Upper lobe of left lung (tissue), 4 donors: ENCODE measurements at regions not wholly inside any gene's neighbourhood (a gene's known extent, or its start where the extent isn't known, plus 50 kb on each side); places are given as distances from the start of the nearest gene placed in this dataset.

Experiments
- POLR2A ChIP-seq, 4 donors: fragments of 450-650 bp; IDR thresholded peaks; one replicate each; pipeline ENCODE4 v1.5.1; 2016 to 2017; ENCODE audit warnings: antibody characterized with exemption in 4 of 4, mild to moderate bottlenecking in 2 of 4
- POLR2AphosphoS5 ChIP-seq, 2 donors: sonication (generic); formaldehyde crosslinking; IDR thresholded peaks; one replicate each; pipeline ENCODE4 v1.5.1; 2017; ENCODE audit warnings: antibody characterized with exemption in 2 of 2
- TF ChIP-seq, protein P1 (sequence below), 6 experiments: fragments of 450-650 bp in 4 of 6; fragments of 200-600 bp in 2 of 6; sonication (generic) in 2 of 6; IDR thresholded peaks; one replicate each; pipeline ENCODE4 v1.5.1; 2016 to 2019; ENCODE audit warnings: antibody characterized with exemption in 6 of 6

DNA sequence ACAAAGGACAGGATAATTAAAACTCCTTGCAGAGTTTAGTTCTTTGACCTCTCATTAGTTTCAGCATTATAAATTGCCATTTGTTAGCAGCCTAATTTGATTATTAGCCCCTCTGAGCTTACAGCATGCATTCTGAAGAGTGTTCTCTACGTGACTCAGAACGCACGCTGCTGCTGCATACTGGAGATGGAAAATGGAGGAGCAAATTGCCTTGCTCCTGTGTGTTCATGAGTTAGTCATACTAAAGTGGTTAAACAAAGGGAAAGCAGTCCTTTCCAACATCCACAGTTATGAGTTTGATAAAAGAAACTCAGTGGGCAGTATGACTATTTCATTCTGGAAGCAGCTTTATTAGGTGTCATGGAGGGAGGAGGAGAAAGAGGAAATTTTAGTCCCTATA lies 922.5 kb downstream of the RPA4 start:
- TF ChIP-seq, protein P1, sequence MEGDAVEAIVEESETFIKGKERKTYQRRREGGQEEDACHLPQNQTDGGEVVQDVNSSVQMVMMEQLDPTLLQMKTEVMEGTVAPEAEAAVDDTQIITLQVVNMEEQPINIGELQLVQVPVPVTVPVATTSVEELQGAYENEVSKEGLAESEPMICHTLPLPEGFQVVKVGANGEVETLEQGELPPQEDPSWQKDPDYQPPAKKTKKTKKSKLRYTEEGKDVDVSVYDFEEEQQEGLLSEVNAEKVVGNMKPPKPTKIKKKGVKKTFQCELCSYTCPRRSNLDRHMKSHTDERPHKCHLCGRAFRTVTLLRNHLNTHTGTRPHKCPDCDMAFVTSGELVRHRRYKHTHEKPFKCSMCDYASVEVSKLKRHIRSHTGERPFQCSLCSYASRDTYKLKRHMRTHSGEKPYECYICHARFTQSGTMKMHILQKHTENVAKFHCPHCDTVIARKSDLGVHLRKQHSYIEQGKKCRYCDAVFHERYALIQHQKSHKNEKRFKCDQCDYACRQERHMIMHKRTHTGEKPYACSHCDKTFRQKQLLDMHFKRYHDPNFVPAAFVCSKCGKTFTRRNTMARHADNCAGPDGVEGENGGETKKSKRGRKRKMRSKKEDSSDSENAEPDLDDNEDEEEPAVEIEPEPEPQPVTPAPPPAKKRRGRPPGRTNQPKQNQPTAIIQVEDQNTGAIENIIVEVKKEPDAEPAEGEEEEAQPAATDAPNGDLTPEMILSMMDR (IDR thresholded peaks at IDR 0.05) = no peak
- TF ChIP-seq POLR2AphosphoS5 (IDR thresholded peaks at IDR 0.05) (no peak), POLR2A (IDR thresholded peaks at IDR 0.05) (no peak)
